HG02885 (cell line): ENCODE measurements at regions not wholly inside any gene's neighbourhood (a gene's known extent, or its start where the extent isn't known, plus 50 kb on each side); places are given as distances from the start of the nearest gene placed in this dataset.
"Not testable (repeated sequence)": the region's sequence is repeated elsewhere in the genome, so short reads cannot be mapped to it uniquely, and the experiment has no call there.

Experiments
- ATAC-seq: cut with Tn5 transposase; IDR thresholded peaks from one replicate; pipeline ENCODE4 v1.9.1; 2021; ENCODE audit warnings: mild to moderate bottlenecking; ENCODE audit not compliant: unreplicated experiment, poor library complexity

DNA sequence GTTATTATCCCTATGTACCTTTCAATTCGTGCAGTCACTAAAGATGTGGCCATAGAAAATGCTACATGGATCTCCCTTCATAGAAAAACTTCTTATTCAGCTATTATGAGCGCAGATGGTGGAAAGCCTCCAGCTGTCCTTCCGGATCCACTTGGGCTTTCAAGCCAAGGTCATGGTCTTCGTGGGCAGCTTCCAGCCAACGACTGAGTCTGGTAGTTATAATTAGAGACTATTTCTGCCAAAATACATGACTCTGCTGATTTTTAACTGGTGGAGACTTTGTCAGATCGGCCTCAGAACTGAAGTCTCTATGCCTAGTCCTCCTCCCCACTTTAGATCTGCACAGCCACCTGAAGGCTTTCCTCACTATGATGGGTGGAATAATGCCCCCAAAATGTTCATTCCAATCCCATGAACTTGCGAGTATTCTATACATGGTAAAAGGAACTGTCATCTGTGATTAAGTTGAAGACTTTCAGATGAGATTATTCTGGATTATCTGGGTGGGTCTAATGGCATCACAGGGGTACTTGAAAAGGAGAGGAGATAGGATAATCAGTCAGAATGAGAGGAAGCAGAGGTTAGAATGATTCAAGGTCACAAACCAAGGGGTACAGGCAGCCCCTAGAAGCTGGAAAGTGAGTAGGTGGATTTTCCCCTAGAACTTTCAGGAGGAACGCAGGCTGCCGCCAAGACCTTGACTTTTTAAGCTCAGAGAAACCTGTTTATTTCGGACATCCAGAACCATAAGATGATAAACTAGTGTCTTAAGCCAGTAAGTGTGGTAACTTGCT lies 171.1 kb upstream of the CXCL13 start:
- no peak for ATAC-seq

DNA sequence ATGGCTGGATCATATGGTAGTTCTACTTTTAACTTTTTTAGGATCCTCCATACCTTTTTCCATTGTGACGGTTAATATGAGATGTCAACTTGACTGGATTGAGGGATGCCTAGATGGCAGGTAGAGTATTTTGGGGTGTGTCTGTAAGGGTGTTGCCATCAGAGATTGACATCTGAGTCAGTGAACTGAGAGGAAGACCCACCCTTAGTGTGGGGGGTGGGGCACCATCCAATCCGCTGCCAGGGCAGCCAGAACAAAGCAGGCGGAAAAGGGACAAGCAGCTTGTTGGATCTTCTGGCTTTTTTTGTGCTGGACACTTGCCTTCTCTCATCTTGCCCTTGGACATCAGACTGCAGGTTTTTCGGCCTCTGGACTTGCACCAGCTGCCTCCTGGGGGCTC lies 168.5 kb upstream of the CXCL13 start:
- no peak for ATAC-seq

DNA sequence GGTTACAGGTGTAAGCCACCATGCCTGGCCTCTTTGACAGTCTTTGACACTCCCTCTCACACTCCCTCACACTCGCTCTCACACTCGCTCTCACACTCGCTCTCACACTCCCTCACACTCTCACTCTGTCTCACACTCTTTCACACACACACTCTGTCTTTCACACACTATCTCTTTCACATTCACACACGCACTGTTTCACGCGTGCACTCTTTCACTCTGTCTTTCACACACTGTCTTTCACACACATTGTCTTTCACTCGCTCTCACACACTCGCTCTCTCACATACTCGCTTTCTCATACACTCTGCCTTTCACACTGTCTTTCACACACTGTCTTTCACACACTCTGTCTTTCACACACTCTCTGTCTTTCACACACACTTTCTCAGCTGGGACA lies 167.1 kb upstream of the CXCL13 start:
- no peak for ATAC-seq

DNA sequence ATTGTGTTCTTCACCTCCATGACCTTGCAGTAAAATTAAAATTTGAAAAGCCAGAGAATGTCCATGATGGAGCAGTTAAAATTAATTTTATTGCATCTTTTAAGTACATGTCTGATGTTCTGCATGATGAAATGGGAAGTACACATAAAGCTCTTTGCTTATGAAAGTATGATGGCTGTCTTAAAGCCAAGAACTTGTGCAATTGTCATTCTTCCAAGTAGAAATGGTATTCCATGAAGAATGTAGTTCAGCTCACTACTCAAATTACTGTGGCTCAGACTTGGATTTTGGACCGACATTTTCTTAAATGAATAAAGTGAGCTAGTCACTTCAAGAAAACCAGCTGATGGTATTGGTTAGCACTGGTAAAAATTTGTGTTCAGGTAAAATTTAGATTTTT lies 161.7 kb upstream of the CXCL13 start:
- ATAC-seq = no peak

DNA sequence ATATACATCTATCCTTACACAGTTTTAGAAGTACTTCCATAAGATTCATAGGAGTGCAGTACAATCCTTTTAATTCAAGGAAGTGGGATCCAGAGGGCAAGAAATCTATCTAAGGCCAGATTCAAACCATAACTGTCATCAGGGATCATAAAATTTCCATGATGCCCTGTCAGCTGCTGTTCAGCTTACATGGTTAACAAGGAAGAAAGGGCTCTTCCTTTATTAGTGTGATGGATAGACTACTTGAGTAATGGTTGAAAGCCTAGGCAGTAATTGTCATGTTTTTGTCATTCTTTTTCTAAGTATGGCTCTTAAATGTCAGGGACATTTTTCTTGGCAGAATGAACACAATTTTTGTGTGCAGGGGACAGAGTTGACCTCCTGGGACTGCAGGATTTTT lies 159.8 kb upstream of the CXCL13 start:
- ATAC-seq = no peak

DNA sequence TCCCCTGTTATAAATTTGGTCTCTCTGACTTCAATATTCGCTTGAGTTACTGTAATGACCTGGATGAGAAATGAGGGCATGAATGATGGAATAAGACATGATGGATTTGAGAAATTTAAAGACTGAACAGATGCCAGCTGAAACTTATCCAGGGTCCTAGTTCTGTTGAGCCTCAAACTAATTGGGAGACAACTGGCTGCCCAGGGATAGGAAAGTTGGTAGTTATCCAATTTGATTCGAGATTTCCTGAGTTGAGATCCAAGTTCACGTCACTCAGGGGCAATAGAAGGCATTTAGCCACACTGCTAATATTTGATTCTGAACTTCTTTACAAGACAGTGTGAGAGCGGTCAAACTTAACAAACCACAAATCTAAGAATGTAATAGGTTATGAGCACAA lies 159.0 kb upstream of the CXCL13 start:
- ATAC-seq = no peak

DNA sequence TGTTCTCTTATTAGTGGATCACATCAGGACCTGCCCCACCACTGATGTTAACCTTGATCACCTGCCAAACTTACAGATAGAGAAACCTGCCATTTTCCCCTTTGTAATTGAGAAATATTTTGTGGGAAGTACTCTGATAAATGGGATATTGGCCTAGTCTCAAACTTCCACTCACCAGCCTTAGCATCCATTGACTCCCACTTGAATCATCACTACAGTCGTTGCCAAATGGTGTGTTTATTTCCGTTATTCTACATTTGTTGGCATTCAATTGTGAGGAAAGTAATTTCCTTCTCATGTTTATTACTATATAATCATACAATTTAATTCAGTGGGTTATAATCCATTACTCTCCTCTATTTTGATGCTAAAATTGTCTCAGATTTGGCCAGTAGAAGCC lies 156.4 kb upstream of the CXCL13 start:
- no peak for ATAC-seq

DNA sequence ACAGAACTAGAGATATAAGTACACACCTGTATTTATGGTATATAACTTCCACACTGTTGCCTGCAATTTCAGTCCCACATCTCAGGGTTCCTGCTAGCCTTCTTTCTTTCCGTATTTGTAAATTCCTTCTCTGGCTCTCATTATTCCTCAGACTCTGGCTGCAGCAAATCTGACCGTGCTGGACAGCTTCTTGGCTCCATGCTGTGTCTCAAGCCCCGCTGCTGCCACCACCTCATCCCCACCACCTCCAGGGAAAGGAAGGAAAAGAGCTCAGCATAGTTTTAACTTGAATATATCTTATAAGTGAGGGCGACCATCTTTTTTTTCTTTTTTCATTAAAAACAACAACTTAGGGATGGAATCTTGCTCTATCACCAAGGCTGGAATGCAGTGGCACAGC lies 155.6 kb upstream of the CXCL13 start:
- ATAC-seq = no peak

DNA sequence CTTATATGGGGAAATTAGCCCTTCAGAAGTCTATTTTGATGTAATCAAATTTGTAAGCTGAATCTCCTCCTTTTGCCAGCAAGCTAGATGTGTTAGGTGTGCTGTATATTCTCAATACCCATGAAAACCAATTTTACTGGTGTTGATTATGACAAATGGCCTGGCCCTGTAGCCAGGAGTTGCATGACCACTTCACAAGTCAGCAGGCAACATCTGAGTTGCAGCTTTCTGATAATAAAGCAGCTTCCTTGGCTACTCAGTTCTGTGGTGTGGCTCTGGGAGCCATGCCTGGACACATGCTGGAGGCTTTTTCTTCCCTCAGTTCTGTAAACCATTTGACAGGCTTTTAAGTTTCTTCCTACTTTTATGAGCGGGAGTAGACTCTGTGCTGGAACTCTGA lies 154.1 kb upstream of the CXCL13 start:
- no peak for ATAC-seq

DNA sequence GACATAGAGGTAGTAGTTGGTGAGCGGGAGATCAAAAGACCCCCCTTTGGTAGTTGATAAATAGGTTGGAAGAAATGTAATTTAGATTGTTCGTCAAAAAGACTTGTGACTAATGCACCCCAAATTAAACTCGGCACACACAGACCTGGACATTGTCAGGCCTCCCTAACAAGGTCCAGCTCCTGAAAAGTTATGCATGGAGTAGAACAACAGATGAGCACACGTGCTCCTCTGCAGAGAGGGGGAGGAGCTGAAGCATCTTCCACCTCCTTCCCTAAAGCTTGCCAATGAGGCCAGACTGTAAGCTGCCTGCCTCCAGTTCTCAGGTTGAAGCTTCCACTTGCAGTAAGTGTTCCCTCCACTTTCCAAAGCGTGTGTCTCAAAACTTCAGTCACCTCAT lies 153.5 kb upstream of the CXCL13 start:
- ATAC-seq = not testable (repeated sequence)

DNA sequence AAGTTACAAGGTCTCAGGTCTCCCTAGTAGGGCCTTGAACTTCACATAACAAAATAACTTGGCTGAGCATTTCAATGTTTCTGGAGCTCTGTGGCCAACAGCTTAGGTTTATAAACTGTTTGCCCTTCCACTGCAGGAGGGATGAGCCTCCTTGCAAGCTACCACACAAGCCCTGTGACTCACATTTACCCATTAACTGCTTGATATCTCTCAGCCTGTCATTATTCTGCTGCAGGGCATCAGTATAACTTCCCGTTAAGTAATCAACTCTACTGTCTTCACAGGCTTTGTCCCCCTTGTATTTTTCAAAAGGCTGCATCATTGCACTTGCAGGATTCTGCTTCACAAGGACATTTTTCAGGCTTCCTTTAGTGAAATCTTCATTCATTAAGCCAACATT lies 151.7 kb upstream of the CXCL13 start:
- no peak for ATAC-seq

DNA sequence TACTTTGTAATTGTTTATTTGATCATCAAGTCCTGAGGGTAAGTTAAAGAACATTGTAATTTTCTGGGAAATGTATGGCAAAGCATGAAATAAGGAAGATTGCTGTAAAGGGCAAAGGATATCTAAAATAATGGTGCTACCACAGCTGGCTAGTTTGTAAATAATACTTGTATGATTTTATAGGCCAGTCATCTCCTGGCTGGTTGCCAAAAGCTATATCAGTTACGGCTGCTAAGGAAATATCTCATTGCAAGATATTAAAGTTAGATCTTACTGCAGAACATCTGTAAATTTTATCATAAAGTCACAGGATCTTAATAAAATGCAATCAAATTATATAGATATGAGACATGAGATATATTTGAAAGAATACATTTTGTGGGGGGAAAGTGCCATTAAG lies 150.8 kb upstream of the CXCL13 start:
- ATAC-seq = no peak

DNA sequence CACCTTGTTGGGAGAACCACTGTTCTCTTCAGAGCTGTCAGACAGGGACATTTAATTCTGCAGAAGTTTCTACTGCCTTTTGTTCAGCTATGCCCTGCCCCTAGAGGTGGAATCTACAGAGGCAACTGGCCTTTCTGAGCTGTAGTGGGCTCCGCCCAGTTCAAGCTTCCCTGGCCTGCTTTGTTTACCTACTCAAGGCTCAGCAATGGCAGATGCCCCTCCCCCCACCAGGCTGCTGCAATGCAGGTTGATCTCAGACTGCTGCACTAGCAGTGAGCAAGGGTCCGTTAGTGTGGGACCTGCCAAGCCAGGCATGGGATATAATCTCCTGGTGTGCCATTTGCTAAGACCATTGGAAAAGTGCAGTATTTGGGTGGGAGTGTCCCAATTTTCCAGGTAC lies 141.5 kb upstream of the CXCL13 start:
- ATAC-seq = not testable (repeated sequence)

DNA sequence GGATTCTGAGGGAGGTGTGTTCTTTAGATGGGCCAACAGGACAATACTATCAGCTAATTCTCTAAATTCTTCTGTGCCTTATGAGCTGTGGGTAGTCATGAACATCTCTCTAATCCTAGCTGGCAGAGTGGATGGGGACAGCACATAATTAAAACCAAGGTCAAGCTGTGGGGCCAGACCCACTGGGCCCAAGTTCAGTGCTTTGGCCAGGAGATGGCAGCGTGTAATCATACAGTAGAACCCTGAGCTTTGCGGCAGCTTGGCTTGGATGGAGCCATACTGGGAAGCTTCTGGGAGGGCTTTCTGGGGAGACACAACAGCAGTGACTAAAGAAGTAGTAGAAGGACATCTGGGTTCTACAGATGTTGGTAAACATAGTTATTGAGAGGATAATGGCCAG lies 140.3 kb upstream of the CXCL13 start:
- no peak for ATAC-seq

DNA sequence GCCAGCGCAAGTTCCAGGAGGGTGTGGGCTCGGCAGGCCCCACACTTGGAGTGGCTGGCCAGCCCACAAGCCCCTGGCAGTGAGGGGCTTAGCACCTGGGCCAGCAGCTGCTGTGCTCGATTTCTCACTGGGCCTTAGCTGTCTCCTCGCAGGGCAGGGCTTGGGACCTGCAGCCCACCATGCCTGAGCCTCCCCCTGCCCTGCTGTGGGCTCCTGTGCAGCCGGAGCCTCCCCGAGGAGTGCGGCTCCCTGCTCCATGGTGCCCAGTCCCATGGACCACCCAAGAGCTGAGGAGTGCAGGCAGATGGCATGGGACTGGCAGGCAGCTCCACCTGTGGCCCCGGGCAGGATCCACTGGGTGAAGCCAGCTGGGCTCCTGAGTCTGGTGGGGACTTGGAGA lies 139.2 kb upstream of the CXCL13 start:
- no peak for ATAC-seq

DNA sequence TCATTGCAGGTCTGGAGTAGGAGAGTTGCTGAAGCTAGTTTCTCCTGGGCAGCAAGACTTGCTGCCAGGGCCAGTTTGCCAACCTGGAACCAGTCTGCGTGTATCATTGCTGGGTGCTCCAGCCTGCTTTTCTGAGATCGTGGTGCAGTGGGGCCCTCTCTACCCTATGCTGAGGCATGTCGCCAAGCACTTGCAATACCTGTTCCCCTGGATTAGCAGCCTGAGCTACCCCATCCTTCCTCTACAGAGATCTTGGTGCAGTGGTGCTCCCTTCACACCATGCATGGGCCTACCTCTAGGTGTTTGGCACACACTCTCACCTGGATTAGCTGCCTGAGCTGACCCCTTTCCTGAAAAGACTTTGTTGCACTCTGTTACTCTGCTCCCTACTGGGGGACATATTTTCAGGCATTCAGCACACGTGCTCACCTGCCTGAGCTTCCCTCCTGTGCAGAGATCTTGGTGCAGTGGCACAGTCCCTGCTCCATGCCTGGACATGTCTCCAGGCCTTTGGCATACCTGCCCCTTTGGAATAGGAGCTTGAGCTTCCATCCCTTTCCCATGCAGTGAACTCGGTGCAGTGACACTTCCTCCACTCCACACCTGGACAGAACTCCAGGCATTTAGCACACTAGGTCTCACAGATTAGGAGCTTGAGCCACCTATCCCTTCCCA lies 133.7 kb upstream of the CXCL13 start:
- ATAC-seq = no peak

DNA sequence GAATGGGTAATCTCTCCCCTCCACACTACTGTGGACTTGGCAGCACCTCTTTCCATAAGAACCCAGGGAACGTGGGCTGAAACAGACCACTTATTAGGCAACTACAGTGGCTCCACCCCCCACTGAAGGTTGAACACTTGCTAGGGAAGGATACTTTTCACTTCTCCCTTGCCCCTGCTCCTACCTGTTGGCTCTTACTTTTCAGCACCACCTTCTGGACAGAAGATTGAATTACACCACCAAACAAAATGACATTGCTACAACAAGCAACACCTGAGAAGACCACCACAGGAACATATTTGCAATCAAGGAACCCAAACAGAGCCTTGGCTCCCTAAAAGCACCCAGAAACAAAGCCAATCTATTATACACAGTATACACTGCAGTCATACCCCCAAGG lies 132.1 kb upstream of the CXCL13 start:
- ATAC-seq = peak; percentile 64

DNA sequence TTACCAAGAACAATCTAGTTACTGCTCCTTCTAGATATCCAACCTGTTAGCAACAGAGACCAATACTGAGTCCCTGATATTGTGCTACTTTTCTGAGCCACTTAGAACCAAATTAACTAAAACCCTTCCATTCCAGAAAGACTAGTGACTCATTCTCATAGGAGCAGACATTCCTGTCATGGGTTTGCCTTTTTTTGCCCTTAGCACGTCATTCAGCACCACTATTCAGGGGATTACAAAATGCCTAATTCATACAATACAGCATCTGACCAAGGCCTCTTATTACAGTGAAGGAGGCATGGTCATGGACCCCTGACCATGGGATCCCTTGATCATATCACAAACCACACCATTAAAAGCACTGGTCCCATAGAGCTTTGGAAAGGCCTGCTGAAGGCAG lies 123.8 kb upstream of the CXCL13 start:
- ATAC-seq = no peak

DNA sequence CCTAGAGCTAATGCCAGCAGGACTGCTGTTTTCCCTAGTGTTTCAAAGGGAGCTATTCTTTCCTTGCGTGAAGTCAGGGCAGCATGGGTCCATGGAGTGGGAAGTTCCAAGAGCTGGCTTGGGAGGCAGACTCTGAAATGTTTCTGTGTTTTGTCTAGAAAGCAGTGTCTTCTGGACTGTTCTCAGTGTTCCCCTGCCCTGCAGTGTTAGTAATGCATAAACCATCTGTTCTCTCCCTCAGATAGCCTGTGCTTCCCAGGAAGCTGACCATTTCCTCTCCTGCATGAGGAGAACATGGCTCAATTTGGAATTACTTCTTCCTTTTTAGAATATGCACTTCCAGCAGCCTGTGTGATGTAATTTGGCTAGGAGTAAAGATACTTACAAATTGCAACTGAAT lies 116.7 kb upstream of the CXCL13 start:
- ATAC-seq = no peak

DNA sequence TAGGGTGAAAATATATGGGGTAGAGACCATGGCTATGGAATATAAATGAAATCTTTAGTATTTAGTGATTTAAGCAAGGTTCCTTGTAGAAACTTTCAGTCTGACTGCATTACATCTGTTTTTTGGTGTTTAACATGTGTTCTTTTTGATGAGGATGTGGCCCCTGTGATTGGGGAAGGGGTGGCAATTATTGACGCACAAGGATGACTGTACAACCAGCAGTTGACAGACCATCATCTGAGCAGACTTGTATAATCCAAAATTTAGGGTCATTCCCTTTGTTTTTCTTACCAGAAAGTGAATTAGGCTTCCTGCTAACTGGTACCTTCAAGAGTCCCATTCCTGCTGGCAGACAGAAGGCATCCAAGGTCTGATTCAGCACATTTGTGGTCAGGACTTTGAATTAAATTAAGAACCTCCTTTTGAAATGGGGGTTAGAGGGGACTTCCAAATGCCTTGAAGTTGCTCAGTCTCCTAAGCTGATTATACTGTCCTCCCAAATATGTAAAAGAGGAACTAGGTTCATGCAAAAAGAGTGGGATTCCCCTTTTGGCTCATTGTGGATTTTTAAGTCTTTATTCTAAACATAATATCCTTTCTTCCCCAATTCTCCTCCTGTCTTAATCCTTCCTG lies 112.4 kb upstream of the CXCL13 start:
- peak; percentile 76 for ATAC-seq

DNA sequence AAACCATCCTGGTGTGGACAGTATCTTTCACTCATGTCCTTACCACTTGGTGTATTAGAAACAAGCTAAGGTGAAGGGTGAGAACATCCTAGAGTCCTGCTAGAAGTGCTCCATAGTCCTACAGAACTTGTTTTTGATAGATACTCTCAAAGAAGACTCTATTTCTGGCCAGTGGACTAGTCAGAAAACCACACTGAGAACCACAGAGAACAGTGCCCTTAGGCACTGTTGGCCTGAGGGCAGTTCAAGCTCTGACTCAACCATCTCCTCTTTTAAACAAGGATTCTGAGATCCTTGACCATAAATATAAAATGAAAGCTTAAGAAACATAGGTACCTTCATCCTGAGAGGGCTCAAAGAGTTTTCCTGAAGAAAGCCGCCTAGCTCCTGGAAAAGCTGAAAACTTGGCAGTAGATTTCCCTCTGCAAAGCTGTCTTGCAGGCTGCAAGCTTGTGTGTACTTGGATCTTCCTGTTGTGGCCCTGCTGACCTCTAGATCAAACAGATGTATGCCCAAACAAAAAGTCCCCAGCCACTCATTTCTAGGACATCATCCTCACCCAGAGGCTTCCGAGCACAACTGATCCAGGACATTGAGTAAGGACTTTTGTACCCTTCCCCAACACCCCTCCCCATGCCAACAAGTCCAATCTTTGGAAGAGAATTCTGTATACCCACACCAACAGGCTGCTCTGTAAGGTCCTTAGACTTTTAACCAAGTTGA lies 111.6 kb upstream of the CXCL13 start:
- ATAC-seq = peak; percentile 66
